HEK293 (cell line): ENCODE measurements at regions not wholly inside any gene's neighbourhood (a gene's known extent, or its start where the extent isn't known, plus 50 kb on each side); places are given as distances from the start of the nearest gene placed in this dataset.

Experiments
- CTCF ChIP-seq: fragments of 450-650 bp; formaldehyde crosslinking; IDR thresholded peaks from 2 replicates; pipeline ENCODE4 v1.5.1; 2016; ENCODE audit warnings: missing biosample characterization, missing genetic modification characterization
- PBX3 ChIP-seq: sonication (generic); formaldehyde crosslinking; IDR thresholded peaks from 2 replicates; pipeline ENCODE4 v1.8.1; 2022; ENCODE audit warnings: mild to moderate bottlenecking, moderate library complexity, missing genetic modification reagents
- REST ChIP-seq: fragments of 450-650 bp; formaldehyde crosslinking; IDR thresholded peaks from 2 replicates; pipeline ENCODE4 v1.5.1; 2016; ENCODE audit warnings: missing biosample characterization, missing genetic modification characterization
- SALL2 ChIP-seq: fragments of 450-650 bp; formaldehyde crosslinking; IDR thresholded peaks from 2 replicates; pipeline ENCODE4 v1.5.0; 2017; ENCODE audit warnings: missing biosample characterization, mild to moderate bottlenecking, missing genetic modification characterization, borderline replicate concordance
- TCF7L2 ChIP-seq: IDR thresholded peaks from 2 replicates; pipeline ENCODE4 v1.6.1; 2011; ENCODE audit warnings: low read depth, mild to moderate bottlenecking, inconsistent platforms, low read length, moderate library complexity, borderline replicate concordance
- ZBTB48 ChIP-seq: fragments of 450-650 bp; formaldehyde crosslinking; IDR thresholded peaks from 2 replicates; pipeline ENCODE4 v1.5.1; 2016; ENCODE audit warnings: missing biosample characterization, missing genetic modification characterization
- ZNF140 ChIP-seq: fragments of 450-650 bp; formaldehyde crosslinking; IDR thresholded peaks from 2 replicates; pipeline ENCODE4 v1.5.1; 2016; ENCODE audit warnings: missing biosample characterization, missing genetic modification characterization
- ZNF26 ChIP-seq: fragments of 450-650 bp; formaldehyde crosslinking; IDR thresholded peaks from 2 replicates; pipeline ENCODE4 v1.5.1; 2016; ENCODE audit warnings: missing biosample characterization, missing genetic modification characterization
- ZNF266 ChIP-seq: fragments of 450-650 bp; formaldehyde crosslinking; IDR thresholded peaks from 2 replicates; pipeline ENCODE4 v1.5.1; 2016; ENCODE audit warnings: missing biosample characterization, missing genetic modification characterization, low read depth
- ZNF629 ChIP-seq: fragments of 450-650 bp; formaldehyde crosslinking; IDR thresholded peaks from 2 replicates; pipeline ENCODE4 v1.5.1; 2017; ENCODE audit warnings: missing biosample characterization, missing genetic modification characterization
- ZSCAN18 ChIP-seq: fragments of 450-650 bp; formaldehyde crosslinking; IDR thresholded peaks from 2 replicates; pipeline ENCODE4 v1.5.1; 2016; ENCODE audit warnings: missing biosample characterization, missing genetic modification characterization

GRCh38 chr18:27848336-27848735, 328.6 kb downstream of the CDH2 start:
- TF ChIP-seq ZNF140 (tag by site-specific recombination) (no peak), ZSCAN18 (tag by site-specific recombination) (no peak), SALL2 (tag by site-specific recombination) (no peak), CTCF (tag by site-specific recombination) (no peak), TCF7L2 (no peak), ZNF266 (tag by site-specific recombination) (no peak), ZNF629 (no peak), ZNF26 (tag by site-specific recombination) (no peak), PBX3 (no peak), ZBTB48 (no peak), REST (tag by site-specific recombination) (no peak)
